ENCODE measurements at regions not wholly inside any gene's neighbourhood (a gene's known extent, or its start where the extent isn't known, plus 50 kb on each side); places are given as distances from the start of the nearest gene placed in this dataset.

DNA sequence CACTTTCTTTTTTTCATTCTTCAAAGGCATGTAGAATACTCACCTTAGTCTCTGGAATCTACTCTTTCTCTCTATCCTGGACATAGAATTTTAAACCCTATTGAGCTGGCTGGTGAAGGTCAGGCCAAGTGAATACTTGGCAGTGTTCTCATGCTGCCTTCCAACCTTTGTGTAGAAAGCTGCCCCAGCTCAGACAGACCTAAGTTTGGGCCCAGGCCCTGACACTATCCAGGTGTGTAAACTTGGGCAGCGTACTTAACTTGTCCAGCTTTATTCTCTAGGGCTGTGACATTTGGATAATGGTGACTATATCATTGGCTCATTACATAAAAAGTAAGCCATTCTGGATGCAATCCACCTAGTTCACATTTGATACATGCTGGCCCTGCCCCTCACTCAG lies 298.3 kb downstream of the IRX1 start:
- TF ChIP-seq POLR2AphosphoS5 (IDR thresholded peaks at IDR 0.05) (no peak), POLR2A (IDR thresholded peaks at IDR 0.05) (no peak), EP300 (IDR thresholded peaks at IDR 0.05) (no peak)
- TF ChIP-seq, protein P1, sequence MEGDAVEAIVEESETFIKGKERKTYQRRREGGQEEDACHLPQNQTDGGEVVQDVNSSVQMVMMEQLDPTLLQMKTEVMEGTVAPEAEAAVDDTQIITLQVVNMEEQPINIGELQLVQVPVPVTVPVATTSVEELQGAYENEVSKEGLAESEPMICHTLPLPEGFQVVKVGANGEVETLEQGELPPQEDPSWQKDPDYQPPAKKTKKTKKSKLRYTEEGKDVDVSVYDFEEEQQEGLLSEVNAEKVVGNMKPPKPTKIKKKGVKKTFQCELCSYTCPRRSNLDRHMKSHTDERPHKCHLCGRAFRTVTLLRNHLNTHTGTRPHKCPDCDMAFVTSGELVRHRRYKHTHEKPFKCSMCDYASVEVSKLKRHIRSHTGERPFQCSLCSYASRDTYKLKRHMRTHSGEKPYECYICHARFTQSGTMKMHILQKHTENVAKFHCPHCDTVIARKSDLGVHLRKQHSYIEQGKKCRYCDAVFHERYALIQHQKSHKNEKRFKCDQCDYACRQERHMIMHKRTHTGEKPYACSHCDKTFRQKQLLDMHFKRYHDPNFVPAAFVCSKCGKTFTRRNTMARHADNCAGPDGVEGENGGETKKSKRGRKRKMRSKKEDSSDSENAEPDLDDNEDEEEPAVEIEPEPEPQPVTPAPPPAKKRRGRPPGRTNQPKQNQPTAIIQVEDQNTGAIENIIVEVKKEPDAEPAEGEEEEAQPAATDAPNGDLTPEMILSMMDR (IDR thresholded peaks at IDR 0.05), result no peak
